Hepatocyte (in vitro differentiated cells): ENCODE measurements at regions not wholly inside any gene's neighbourhood (a gene's known extent, or its start where the extent isn't known, plus 50 kb on each side); places are given as distances from the start of the nearest gene placed in this dataset.

Source experiments
- CTCF ChIP-seq: fragments of 200-600 bp; sonication (generic); IDR thresholded peaks from 2 replicates; pipeline ENCODE4 v1.5.1; 2016; ENCODE audit warnings: antibody characterized with exemption, mild to moderate bottlenecking; ENCODE audit not compliant: poor library complexity
- EZH2 ChIP-seq: fragments of 200-600 bp; sonication (generic); IDR thresholded peaks from 2 replicates; pipeline ENCODE4 v1.6.1; 2016; ENCODE audit warnings: antibody characterized with exemption, mild to moderate bottlenecking, borderline replicate concordance
- EZH2phosphoT487 ChIP-seq: fragments of 200-600 bp; sonication (generic); IDR thresholded peaks from one replicate; pipeline ENCODE4 v1.6.1; 2018; ENCODE audit warnings: antibody characterized with exemption, mild to moderate bottlenecking, low read depth, moderate library complexity; ENCODE audit not compliant: unreplicated experiment, severe bottlenecking

- no peak for TF ChIP-seq CTCF
- TF ChIP-seq EZH2, result no peak
- no peak for TF ChIP-seq EZH2phosphoT487
Observed at GRCh38 chr21:15324542-15324941, 259.7 kb upstream of the NRIP1 start.
